HCT116 (cell line): ENCODE measurements at regions not wholly inside any gene's neighbourhood (a gene's known extent, or its start where the extent isn't known, plus 50 kb on each side); places are given as distances from the start of the nearest gene placed in this dataset.

Experiments
- CTCF ChIP-seq, 3 experiments: fragments of 200-600 bp in 1 of 3; sonication (generic) in 1 of 3; IDR thresholded peaks in 2 of 3; conservative IDR thresholded peaks in 1 of 3; 2 replicates each; pipeline ENCODE4 v1.5.1; 2012 to 2017; ENCODE audit warnings: low read depth in 2 of 3, low read length in 2 of 3, antibody characterized with exemption in 1 of 3, borderline replicate concordance in 1 of 3, control low read depth in 1 of 3, mild to moderate bottlenecking in 1 of 3, mixed read lengths in 1 of 3, mixed run types in 1 of 3, moderate library complexity in 1 of 3; ENCODE audit not compliant: insufficient read depth in 1 of 3
- EZH2 ChIP-seq: fragments of 200-600 bp; sonication (generic); IDR thresholded peaks from 2 replicates; pipeline ENCODE4 v1.6.1; 2017; ENCODE audit warnings: antibody characterized with exemption, mixed run types
- JUND ChIP-seq: IDR thresholded peaks from 2 replicates; pipeline ENCODE4 v1.6.1; 2012
- SIN3A ChIP-seq: IDR thresholded peaks from 2 replicates; pipeline ENCODE4 v1.6.1; 2012; ENCODE audit warnings: low read depth
- SRF ChIP-seq: IDR thresholded peaks from 2 replicates; pipeline ENCODE4 v1.6.1; 2012; ENCODE audit warnings: low read depth
- TCF7L2 ChIP-seq: IDR thresholded peaks from 2 replicates; pipeline ENCODE4 v1.7.0; 2011; ENCODE audit warnings: borderline replicate concordance, inconsistent platforms; ENCODE audit not compliant: insufficient read depth, insufficient read length; ENCODE audit errors: extremely low read depth
- ZFX ChIP-seq: fragments of 450-650 bp; IDR thresholded peaks from 2 replicates; pipeline ENCODE4 v1.6.1; 2017

GRCh38 chr10:122779924-122780323 lies 65.7 kb downstream of the CUZD1 start:
- TF ChIP-seq SIN3A = no peak
- no peak for TF ChIP-seq CTCF (IDR thresholded peaks at IDR 0.05 in 2 of 3, conservative IDR thresholded peaks at IDR 0.05 in 1 of 3; ENCODE audit: borderline replicate concordance in 1 of 3, insufficient read depth in 1 of 3, low read depth in 2 of 3, low read length in 2 of 3)
- no peak for TF ChIP-seq ZFX
- no peak for TF ChIP-seq EZH2
- TF ChIP-seq SRF = no peak
- TF ChIP-seq TCF7L2 = no peak
- no peak for TF ChIP-seq JUND
